GM13976 (cell line): ENCODE measurements at regions not wholly inside any gene's neighbourhood (a gene's known extent, or its start where the extent isn't known, plus 50 kb on each side); places are given as distances from the start of the nearest gene placed in this dataset.

Experiments used
- DNase-seq: peaks from one replicate; pipeline ENCODE4 v3.0.0; 2012; ENCODE audit warnings: low spot score
- in situ Hi-C: fragments of 300-500 bp; cut with MboI; formaldehyde crosslinking; loops from one replicate; pipeline ENCODE4 v1.12.0; 2022; ENCODE audit warnings: low sequenced_read_pairs, mixed read lengths, inconsistent platforms; ENCODE audit not compliant: unreplicated experiment
- TF ChIP-seq, protein P1 (sequence below): IDR thresholded peaks from 2 replicates; pipeline ENCODE4 v1.5.1; 2012; ENCODE audit warnings: borderline replicate concordance, mild to moderate bottlenecking; ENCODE audit not compliant: insufficient read depth; ENCODE audit errors: extremely low read depth, missing control alignments, control extremely low read depth

DNA sequence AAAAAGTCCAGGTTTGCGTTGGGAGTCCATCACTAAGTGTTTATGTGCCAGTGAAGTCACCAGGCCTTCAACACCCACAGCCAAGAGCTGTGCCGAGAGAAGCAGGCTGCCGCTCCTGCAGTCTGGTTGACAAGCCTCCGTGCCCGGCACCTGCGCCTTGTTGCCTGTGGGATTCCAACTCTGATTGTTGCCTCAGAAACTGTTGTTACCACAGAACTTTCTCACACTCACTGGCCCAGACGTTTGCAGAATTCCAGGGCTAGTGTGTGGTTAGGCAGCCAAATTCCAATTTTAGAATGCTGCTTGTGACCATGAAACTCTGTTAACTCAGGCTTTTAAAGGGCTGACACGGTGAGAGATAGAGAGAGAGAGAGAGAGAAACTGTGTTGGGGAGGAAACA lies 119.5 kb upstream of the LIMCH1 start:
- in situ Hi-C loops: no loop called here
- no peak for DNase-seq
- TF ChIP-seq, protein P1, sequence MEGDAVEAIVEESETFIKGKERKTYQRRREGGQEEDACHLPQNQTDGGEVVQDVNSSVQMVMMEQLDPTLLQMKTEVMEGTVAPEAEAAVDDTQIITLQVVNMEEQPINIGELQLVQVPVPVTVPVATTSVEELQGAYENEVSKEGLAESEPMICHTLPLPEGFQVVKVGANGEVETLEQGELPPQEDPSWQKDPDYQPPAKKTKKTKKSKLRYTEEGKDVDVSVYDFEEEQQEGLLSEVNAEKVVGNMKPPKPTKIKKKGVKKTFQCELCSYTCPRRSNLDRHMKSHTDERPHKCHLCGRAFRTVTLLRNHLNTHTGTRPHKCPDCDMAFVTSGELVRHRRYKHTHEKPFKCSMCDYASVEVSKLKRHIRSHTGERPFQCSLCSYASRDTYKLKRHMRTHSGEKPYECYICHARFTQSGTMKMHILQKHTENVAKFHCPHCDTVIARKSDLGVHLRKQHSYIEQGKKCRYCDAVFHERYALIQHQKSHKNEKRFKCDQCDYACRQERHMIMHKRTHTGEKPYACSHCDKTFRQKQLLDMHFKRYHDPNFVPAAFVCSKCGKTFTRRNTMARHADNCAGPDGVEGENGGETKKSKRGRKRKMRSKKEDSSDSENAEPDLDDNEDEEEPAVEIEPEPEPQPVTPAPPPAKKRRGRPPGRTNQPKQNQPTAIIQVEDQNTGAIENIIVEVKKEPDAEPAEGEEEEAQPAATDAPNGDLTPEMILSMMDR: no peak

- TF ChIP-seq, protein P1: no peak
- no peak for DNase-seq
- in situ Hi-C loops: no loop called here
Observed at GRCh38 chr4:41420541-41420940, 117.4 kb upstream of the LIMCH1 start.

DNA sequence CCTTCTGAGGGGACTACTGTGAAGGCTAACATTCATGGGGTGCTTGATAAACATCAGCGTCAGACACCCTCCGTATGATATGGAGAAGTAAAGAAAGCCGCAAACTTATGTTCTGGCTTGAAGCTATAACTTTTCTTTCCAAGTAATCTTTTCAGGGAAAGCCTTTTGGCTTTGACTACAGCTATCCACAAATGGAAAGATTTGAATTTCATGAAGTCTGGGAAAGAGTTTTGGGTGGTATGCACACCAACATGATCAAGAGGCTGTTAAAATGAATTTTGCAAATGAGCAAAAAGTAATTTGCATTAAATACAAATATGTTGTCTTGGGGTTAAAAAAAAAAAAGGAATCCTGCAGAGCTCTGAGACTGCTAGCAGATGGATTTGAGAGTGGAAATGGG lies 114.8 kb upstream of the LIMCH1 start:
- DNase-seq: no peak
- TF ChIP-seq, protein P1: no peak
- in situ Hi-C loops: no loop called here

GRCh38 chr4:41424522-41424921 lies 113.4 kb upstream of the LIMCH1 start:
- TF ChIP-seq, protein P1: no peak
- in situ Hi-C loops: no loop called here
- no peak for DNase-seq

GRCh38 chr4:41425650-41426049 lies 112.3 kb upstream of the LIMCH1 start:
- in situ Hi-C loops: no loop called here
- no peak for DNase-seq
- TF ChIP-seq, protein P1: no peak

DNA sequence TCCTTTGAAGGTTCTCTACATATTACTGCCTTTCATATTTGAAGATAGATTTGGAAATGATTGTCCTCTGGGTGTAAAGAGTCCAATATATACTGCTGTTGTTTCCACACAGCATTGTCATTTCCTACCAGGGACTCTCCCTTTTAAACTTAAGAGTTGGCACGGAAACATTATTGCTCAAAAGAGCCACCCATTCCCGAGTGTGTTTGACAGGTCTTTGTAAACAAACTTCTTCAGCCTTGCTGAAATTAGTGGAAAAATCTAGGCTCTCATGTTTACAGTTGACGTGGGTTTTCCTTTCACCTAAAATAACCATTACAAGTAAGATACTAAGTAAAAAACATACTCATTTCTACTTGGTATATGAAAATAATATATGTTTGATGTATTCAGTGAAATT lies 111.4 kb upstream of the LIMCH1 start:
- DNase-seq: no peak
- TF ChIP-seq, protein P1: no peak
- in situ Hi-C loops: no loop called here

- in situ Hi-C loops: no loop called here
- no peak for DNase-seq
- TF ChIP-seq, protein P1: no peak
Observed at GRCh38 chr4:41427306-41427882, 110.6 kb upstream of the LIMCH1 start.
